HG03342 (cell line): ENCODE measurements at regions not wholly inside any gene's neighbourhood (a gene's known extent, or its start where the extent isn't known, plus 50 kb on each side); places are given as distances from the start of the nearest gene placed in this dataset.
"Not testable (repeated sequence)": the region's sequence is repeated elsewhere in the genome, so short reads cannot be mapped to it uniquely, and the experiment has no call there.

Source experiments
- ATAC-seq: cut with Tn5 transposase; IDR thresholded peaks from one replicate; pipeline ENCODE4 v1.9.1; 2021; ENCODE audit warnings: mild to moderate bottlenecking, moderate library complexity; ENCODE audit not compliant: unreplicated experiment

DNA sequence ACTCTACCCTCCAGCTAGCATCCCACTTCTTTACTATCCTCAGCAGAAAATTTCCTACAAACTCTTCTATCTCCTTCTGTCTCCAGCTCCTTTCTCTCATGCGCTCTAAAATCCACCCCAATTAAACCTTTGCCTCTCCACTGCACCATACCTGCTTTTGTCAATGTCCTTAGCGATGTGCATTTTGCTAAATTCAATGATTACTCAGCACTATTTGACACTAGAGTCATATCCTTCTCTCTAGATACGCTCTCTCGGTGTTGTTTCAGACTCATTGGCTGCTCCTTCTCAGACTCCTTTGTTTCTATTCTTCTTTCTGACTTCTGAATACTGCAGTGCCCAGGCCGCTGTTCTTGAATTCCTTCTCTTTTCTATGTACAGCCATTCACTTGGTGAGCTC is 144.2 kb downstream of the HLX start:
- no peak for ATAC-seq

DNA sequence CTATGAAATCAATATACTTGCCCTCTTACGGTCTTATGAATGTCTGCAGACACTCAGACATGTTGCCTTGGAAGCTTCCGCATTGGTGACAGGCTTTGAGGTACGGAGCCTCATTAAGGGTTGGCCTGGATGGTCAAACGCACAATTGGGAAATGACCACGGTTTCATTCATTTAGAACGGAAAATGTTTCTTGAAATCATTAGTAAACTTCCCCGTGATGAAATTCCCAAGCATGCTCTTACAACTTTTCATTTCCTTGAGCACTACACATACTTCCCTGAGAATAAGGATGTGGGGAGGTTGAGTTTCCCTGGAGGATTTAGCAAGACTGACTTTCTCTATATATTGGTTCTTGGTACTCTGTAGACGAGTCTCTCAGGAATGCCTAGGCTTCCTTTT is 146.3 kb downstream of the HLX start:
- no peak for ATAC-seq

- ATAC-seq, result no peak
Observed at GRCh38 chr1:221025956-221026355, 146.7 kb downstream of the HLX start.

- no peak for ATAC-seq
Observed at GRCh38 chr1:221029981-221030649, 150.9 kb downstream of the HLX start.

DNA sequence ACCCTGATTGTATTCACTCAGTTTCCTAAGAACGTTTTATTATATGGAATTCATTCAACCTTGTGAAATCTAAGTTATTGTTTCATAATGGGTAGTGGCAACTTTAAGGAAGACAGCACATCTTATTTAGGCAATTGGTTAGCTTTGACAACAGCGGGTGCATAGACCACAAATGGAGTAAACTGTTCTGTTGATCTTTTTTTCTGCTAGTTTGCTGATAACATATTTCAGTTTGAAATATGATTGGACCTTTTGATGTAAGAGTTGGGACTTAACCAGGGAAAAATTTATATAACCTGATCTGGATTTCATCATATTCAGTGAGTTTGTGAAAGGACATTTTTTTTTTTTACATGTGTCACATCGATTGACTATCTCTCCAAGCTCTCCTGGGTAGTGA is 151.7 kb downstream of the HLX start:
- ATAC-seq, result no peak

DNA sequence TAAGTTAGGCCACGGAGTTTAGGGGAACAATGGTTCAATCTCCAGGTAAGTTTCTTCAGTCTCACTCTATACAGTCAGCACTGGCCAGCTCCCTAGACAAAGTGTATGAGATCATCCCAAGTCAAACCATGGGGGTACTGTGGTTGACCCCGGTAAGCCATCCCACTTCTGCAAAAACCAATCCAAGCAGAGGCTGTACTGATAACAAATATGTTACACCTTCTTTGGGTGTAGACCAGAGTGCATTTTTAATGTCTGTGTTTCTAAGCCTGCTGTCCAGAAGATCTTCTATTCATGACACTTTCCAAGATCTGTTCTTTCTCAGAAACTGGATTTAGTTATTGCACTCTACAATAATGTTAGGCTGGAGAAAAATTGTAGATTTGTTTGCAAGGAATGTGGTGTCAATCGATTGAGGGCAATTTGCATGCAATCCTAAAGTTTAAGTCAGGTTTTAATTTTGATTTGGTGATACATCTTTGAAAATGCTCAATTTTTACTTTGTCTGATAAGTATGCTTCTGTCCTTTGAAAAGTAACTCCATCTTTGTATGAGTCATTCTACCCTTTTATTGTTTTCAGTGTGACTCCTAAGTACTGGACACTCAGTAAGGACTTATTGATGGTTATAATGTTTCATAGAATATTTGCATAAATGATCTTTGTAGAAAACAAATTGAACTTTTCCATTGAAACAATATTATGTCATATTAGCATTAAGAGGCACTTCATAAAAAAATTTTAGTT is 152.4 kb downstream of the HLX start:
- no peak for ATAC-seq

GRCh38 chr1:221032204-221032585 is 153.0 kb downstream of the HLX start:
- no peak for ATAC-seq

- no peak for ATAC-seq
Observed at GRCh38 chr1:221032637-221033280, 153.5 kb downstream of the HLX start.

GRCh38 chr1:221035662-221036153 is 156.5 kb downstream of the HLX start:
- ATAC-seq, result no peak

GRCh38 chr1:221039616-221040015 is 160.4 kb downstream of the HLX start:
- ATAC-seq, result no peak

- ATAC-seq, result no peak
Observed at GRCh38 chr1:221040101-221040500, 160.9 kb downstream of the HLX start.

- no peak for ATAC-seq
Observed at GRCh38 chr1:221040691-221041285, 161.5 kb downstream of the HLX start.

DNA sequence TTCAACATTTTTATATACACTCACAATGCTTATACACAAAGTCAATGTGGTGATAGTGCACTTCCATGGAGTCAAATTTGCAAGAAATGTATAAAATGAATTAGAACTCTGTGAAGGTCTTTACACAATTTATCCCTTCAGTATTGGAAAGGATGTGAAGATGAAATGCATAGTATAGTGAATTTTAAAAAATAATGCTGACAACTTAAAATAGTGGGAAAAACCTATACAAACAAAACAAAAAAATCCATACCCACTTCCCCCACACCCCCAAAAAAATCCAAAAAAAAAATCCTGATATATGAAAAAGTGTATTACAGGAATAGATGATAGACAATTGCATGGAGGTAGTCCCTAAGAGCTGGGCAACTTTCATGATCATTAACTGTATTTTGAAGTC is 165.3 kb downstream of the HLX start:
- no peak for ATAC-seq

GRCh38 chr1:221045151-221045550 is 165.9 kb downstream of the HLX start:
- ATAC-seq, result no peak

- peak; percentile 90 for ATAC-seq
Observed at GRCh38 chr1:221045842-221046831, 166.9 kb downstream of the HLX start.

GRCh38 chr1:221051391-221051790 is 172.1 kb downstream of the HLX start:
- ATAC-seq, result not testable (repeated sequence)

- no peak for ATAC-seq
Observed at GRCh38 chr1:221053889-221054288, 174.6 kb downstream of the HLX start.

- no peak for ATAC-seq
Observed at GRCh38 chr1:221059506-221059905, 180.3 kb downstream of the HLX start.

DNA sequence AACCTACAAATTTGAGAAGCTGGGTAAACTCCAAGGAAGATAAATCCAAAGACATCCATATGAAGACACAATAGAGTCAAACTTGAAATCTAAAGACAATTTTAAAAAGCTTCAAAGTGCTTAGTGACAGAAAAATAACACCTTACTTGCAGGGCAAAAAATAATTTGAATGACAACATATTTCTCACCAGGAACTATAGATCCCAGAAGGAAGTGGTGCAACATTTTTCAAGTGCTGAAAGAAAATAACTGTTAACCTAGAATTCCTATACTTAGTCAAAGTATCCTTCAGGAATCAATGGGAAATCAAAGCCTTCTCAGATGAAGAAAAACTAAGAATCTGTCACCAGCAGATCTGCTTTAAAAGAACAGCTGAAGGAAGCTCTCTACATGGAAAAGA is 184.4 kb downstream of the HLX start:
- no peak for ATAC-seq

DNA sequence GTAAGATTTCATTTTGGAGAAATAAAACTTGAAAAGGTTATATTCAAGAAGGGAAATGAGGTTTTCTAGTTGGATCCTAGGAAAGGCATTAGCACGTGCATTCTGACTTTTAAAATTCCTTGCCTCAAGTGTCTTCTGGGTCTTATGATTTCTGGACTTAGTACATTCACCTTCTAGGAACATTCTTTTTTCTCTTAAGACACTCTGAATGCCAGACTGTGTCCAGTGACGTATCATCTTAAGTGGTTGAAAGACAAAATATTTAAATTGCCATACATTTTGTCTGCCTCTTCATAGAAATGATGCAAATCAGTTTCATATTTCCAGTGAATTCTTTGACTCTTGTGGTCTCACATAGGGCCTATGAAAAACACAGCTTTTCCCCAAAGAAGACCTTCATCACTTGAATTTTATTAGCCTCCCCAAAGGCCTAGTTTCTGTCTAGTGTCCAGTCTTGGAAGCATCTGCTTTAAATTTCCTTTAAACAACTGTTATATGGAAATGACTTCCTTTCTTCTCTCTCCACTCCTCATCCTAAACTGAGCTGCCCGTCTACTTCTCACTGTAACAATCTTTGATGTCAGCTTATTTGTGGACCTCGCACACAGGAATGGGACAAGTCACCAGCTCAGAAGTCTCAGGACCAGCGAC is 187.2 kb downstream of the HLX start:
- no peak for ATAC-seq
